GM19240 (cell line): ENCODE measurements at regions not wholly inside any gene's neighbourhood (a gene's known extent, or its start where the extent isn't known, plus 50 kb on each side); places are given as distances from the start of the nearest gene placed in this dataset.
"Not testable (repeated sequence)": the region's sequence is repeated elsewhere in the genome, so short reads cannot be mapped to it uniquely, and the experiment has no call there.

Source experiments
- DNase-seq: peaks from one replicate; pipeline ENCODE4 v3.0.0; 2011; ENCODE audit warnings: low spot score; ENCODE audit not compliant: insufficient read length

DNA sequence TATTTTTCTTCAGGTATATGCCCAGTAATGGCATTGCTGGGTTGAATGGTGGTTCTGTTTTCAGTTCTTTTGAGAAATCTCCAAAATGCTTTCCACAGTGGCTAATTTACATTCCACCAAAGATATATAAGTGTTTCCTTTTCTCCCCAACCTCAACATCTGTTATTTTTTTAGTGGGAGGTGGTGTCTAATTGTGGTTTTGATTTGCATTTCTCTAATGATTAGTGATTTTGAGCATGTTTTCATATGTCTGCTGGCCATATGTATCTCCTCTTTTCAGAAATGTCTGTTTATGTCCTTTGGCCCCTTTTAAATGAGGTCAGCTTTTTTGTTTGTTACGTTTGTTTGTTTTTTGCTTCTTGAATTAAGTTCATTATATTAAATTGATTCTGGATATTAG is 760.2 kb downstream of the KCNA4 start:
- no peak for DNase-seq

DNA sequence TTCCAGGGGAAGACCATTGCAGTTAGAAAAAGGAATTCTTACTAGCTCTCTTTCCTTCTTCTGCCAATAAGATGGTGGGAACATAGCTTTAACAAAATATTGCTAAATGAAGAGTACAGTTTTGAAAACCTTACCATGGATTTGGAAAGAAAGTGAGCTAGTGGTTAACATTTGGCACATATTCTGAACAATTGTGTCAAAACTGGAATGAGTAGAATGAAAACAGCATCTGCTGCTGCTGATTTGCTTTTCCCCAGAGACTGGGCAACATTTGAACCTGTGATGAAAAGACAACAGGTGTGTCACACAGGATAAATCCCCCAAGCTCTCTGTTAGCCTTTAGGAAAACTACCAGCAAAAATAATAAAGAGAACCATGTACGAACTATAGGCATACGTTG is 761.4 kb downstream of the KCNA4 start:
- no peak for DNase-seq

DNA sequence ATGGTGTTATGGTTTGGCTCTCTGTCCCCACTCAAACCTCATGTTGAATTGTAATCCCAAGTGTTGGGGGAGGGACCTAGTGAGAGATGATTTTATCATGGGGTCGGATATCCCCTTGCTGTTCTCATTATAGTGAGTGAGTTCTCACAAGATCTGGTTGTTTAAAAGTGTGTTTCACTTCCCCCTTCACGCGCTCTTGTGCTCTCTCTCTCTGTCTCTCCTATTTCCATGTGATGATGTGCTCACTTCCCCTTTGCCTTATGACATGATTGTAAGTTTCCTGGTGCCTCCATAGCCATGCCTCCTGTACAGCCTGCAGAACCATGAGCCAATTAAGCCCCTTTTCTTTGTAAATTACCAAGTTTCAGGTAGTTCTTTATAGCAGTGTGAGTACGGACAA is 765.1 kb downstream of the KCNA4 start:
- no peak for DNase-seq

DNA sequence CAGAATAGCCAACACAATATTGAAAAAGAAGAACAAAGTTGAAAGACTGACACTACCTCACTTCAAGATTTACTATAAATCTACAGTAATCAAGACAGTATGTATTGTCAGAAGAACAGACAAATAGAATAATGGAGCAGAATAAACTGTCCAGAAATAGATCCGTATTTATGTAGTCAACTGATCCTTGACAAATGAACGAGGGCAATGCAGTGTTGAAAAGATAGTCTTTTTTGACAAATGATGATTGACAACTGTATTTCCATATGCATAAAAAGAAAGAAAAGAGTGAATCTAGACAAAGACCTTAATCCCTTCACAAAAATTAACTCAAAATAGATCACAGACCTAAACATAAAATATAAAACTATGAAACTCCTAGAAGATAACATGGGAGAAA is 767.1 kb downstream of the KCNA4 start:
- DNase-seq: no peak

DNA sequence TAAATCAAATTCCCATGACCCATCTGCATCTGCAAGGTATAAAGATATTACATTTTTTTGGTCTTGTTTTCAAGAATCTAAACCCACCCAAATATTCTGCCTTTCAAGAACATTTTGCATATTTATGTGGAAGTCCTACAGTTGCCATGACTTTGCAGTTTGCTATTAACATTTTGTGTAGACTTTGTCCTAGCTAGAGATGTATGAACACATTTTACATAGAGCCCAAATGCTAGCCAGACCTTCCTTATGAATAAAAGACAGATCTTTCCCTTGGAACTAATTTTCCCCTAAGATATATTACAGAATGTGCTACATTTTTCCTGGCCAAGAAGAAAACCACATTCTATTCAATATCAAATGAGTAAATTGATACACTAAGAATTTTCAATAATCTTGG is 772.5 kb downstream of the KCNA4 start:
- DNase-seq: no peak

DNA sequence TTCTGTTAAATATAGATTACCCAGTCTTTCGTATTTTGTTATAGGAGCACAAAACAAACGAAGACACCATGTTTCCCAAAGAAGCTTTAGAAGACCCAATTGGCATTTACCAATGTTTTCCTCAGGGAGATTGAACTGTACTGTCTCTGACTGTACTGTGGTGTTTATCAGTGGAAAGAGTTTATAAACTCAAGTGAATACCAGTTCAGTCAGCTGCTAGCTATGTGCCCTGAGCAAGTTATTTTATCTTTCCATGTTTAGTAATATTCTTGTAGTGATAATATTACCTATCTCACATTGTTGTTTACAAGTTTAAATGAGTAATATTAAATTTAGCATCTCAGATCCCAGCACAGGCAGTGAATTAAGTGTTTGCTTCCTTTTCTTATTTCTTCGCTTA is 773.2 kb downstream of the KCNA4 start:
- DNase-seq: no peak

DNA sequence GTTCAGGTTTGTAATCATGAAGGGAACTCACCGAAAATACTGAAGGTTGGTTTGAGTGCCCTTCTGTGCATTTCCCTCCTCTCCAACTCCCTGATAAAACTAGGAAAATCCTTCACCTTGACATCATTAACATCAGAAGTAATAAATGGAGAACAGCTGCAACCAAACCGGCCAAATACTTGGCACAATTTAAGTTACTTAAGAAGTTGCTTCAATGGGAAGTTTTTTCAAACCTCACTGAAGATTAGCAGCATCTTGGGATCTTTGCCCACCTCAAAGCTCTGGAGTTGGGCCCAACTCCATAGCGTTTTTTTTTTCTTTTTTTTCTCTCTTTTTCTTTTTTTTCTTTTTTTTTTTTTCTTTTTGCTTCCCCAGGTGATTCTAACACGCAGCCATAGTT is 784.8 kb downstream of the KCNA4 start:
- DNase-seq: no peak

DNA sequence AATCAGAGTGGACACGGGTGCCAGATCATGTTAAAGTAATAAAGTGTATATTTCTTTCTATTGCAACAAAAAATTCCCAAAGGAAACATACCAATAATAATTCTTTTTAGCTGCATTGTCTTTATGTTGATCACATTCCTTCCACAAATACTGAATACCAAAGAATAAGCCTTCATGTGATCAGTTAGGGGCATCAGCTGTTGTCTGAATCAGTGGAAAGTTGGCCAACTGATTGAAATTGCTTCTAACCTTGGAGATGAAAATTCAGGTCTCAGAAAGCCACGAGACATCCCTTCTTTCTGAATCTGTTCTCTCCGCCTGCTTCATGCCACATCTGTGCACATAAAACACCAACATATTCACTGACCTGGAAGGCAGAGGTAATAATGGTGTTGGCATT is 785.2 kb downstream of the KCNA4 start:
- DNase-seq: no peak

DNA sequence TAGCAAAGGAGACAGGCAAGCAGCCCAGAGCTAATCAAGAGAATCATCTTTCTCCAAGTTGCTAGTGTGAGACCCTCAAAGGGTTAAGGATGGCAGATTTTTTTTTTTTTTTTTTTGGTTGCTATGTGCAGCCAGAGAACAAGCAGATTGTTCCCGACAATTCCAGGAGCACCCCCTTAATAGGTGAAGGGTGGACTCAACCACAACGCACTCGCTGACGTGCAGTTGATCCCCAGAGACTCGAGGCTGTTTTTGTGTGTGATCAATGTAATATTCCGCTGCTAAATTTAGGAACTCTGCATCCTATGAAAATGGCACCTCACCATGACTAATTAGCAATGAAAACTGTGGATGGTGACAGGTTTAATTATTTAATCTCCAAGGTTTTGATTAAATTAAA is 789.0 kb downstream of the KCNA4 start:
- no peak for DNase-seq

DNA sequence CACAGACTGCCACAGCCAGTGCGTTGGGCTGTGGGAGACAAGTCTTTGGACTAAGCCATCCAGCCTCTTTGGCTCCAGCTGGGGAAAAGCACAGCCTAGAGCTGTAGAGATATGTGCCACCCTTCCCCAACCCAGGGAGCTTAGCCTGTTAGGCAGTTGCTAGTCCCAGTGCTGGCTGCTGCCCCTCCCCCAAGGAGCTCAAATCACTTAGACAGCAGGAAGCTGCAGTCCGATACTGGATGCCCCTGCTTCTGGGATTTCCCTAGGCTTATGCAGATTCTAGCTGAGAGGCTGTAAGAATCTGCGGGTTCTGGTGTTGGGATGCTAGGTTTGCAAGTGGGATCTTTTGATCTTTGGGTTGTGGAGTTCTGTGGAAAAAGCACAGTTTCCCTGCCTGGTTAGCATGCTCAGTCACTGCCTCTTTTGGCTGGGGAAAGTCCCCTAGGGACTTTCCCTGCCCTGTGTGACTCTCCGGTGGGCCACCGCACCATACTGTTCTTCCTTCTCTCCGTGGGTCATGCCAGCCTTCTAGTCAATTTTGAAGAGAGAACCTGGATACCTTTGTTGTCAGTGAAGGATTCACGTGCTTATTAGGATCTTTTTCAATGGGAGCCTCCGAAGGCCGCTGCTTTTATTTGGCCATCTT is 792.0 kb downstream of the KCNA4 start:
- no peak for DNase-seq

DNA sequence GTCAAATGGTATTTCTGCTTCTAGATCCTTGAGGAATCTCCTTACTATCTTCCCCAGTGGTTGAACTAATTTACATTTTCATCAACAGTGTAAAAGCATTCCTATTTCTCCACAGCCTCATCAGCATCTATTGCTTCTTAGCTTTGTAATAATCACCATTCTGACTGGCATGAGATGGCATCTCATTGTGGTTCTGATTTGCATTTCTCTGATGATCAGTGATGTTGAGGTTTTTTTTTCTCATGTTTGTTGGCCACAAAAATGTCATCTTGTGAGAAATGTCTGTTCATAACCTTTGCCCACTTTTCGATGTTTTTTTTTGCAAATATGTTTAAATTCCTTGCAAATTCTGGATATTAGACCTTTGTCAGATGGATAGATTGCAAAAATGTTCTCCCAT is 797.3 kb downstream of the KCNA4 start:
- not testable (repeated sequence) for DNase-seq

DNA sequence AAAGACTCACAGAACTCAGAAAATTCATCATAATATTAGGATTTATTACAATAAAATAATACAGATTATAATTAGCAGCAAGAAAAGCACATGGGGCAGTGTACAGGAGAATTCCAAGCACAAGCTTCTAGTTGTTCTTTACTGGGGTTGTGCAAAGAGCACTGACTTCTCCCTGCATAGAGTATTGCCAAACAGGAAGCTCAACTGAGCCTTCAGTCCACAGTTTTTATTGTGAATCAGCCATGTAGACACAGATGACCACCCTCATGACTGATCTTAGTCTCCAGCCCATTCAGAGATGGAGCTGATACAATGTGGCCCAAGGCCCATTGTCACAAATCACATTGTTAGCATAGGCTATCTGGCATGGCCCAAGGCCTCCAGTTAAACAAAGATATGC is 798.9 kb downstream of the KCNA4 start:
- DNase-seq: no peak

DNA sequence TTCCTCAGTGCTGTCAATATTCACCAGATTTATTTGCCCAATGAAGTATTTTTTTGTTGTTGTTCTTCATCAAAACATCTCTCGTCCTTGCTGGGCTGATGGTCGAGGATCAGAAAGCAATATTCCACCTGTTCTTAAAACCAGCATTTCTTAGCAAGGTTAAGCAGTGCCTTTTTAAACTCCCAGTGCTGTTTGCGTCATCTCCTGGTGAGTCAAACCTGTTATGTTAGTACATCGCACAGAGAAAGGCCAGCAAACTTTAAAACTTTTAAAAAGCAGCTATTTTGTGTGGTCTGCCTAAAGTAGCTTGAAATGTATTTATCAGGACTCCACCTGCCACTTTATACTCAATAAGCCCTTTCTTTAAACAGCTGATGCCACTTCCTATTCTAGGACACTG is 802.0 kb downstream of the KCNA4 start:
- no peak for DNase-seq

DNA sequence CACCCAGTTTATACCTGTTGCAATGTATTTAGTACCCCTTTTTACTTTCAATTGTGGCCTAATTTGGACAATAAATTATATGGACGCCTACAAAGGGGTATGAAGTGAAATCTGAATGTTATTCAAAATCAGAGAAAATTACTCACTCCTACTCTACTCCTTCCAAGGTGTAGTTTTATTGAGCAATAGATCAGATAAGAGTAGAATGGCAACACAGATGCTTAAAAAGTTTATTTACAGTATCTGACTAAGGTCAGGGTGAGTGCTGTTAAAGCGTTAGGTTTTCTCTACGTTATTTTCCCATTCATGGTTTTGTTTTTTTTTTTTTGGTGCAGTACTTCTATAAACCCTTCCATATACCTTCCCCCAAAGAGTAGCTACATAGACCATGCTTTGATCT is 805.6 kb downstream of the KCNA4 start:
- no peak for DNase-seq

DNA sequence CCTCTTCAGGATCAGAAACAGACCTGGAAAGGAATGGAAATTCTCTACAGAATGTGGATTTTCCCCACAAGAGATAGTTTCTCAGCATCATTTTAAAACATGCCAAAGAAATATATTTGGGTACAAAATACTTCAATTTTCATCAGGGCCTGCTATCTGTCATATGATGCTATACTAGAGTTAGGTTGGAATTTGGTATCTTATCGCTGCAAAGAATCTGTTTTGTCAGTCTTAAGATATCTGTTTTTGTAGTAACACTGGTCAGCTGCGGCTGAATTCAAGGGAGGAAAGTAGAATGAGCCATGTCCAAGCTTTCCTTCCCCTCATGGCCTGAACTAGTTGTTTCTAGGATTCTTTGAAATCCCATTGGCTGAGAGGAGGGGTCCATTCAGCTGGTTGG is 806.4 kb downstream of the KCNA4 start:
- no peak for DNase-seq

DNA sequence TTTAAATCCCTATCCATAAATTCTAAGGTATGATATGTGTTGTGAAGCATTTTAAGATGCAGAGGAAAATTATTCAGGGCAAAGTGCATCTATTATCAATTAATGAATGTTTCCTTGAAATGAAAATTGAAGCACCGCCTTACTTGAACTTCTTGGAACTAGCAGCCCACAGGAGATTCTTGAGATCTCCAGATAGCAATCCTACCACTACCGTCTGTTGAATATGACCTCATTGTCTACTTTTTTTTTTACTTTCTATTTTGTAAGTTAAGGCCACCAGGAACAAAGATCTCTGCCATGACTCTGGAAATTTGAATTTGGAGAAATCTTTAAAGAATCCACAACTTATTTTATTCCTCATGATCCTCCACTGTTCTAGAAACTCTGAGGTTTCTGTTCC is 808.7 kb downstream of the KCNA4 start:
- DNase-seq: no peak

DNA sequence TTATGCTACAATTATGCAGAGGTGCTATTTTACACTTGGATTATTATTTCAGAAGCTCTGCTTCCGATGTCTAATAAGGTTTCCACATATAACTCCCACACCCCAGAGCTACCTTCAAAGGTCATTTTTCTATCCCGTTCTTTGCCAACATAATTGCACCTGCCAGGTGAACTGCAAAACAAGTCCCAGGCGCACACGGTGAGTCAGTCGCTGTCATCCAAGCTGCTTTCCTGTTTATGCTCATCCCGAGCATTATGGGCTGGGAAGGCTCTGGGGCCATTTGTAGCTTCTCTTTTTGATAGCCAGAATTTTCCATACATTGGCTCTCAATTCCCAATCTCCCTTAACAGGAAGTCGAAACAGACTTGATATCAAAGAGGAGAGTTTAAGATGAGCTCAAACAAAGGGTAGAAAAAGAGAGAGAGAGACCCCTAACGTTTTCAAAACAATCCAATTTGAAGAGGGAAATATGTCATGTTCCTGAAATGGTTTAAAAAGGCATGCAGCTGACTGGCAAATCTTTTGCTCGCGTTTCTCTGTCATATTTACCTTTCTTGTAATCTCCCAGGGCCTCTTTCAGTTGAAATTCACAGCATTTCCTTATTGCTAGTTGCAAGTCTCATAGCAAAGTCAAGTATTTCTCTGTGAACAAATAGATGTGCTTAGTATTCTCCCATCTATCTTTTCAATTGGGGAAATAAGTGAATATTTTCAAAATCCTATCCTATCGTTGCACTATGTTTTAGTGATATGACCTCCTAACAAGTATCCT is 815.9 kb downstream of the KCNA4 start:
- DNase-seq: no peak

DNA sequence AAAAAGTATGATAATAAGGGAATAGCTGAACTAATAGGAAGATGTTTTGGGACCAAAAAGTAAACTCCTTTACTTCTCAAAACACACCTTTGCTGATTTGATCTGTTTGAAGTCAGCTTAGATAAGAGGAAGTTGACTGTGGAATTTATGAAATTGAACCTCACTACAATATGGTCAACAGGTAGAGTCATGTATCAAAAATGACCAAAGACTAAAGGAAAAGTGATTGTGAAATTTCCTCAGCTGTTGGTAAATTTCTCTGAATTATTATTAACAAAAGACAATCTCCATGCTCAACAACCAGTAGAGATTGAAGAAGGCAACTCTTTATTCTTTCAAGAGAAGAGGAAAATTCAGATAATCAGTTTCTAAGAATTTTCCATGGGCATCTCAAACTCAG is 826.5 kb downstream of the KCNA4 start:
- no peak for DNase-seq

DNA sequence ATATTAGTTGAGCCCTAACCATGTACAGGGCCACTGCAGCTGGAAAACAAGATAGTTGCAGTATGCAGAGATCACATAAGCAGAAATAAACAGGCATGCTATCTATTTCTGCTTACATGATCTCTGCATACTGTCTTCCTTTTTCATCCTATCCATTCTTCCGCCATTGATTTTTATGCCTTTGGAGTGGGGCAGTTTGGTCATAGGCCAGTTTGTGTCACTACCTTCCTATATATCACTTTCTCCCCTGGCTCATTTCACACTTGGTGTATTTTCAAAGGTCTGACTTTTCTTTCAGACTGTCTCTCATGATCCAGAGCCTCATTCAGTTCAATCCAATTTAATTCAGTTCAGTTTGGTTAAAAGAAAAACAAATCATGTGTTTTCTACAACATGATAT is 829.6 kb downstream of the KCNA4 start:
- no peak for DNase-seq

DNA sequence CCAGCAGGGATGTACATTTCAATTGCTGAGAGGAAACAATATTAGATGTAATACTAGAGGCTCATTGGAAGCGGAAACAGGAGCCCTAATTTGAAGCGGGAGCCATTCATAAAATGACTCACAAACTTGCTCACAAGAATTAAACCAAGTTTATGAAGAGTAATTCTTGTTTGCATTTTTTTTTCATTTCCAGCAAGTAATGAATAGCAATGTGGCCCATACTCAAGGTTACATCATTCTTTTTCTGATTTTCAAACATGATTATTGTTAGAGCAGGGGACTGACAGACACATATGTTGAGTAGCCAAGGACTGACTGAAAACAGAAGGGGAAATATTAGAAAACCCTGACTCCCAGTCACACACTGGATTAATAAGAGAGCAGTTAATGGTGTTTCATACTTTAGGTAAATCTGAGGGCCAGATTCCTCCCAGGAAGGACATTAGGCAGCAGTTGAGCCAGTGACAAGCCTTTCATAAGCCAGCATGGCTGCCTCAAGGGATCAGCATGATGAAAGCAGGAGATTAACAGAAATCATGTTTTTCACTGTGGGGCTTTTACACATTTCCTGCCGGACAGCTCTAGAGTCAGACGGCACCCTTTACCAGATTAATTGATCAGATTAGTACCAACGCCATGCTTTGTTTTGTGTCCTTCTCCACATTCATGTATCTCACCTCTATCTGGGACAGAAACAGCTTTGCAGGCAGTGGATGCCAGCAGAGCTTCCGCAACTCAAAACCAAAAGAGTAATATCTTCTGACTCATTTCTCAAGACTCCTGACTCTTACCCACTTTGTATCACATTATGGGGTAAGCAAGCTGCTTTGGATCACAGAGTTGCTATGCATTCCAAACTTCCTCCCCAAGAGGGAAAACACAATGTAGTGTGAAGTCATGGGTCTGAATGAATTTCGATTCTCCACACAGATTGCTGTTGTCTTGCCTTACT is 831.6 kb downstream of the KCNA4 start:
- no peak for DNase-seq

DNA sequence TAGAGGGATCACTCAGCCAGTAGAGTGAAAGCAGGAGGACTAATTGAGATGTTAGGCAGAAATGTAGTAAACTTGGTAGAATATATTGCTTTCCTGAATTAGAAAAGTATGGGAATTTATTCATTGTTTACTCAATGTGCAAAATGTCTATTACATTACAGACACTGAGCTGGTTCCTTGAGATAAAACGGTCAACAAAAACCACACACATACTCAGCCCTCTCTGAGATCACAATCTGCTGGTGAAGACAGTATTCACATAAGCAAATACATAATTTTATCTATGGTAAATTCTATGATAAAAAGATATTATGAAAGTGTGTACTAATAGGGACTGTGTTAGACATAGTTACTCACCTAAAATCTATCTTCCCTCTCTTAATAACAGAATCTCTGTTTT is 833.5 kb downstream of the KCNA4 start:
- DNase-seq: no peak

DNA sequence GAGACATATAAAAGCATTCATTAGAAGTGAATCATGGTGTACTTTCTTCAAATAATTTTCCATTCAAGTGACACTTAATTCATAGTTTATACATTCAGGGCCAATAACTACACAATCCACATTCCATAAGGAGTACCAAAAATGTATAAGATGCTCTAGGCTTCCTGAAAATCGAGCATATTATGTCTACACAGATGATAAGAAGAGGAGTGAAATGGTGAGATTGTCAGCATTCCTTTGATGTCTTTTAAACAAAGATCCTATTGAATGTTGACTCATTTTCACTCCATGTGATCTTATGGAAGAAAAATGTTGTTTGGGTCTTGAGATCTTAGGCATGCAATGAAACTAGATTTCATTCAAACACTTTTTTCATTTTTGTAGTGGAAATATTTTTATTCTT is 843.2 kb downstream of the KCNA4 start:
- DNase-seq: no peak
